ENCODE measurements at regions not wholly inside any gene's neighbourhood (a gene's known extent, or its start where the extent isn't known, plus 50 kb on each side); places are given as distances from the start of the nearest gene placed in this dataset.

GRCh38 chr1:214122110-214122509 is 134.3 kb downstream of the PROX1 start:
- Mint-ChIP-seq H3K27me3 (ENCODE audit: insufficient read depth, low read depth, poor library complexity) (peaks cover 2% of the 10 kb centered on the region), H3K36me3 (ENCODE audit: low read depth) (peaks cover 3% of the 10 kb centered on the region; the same call in 1 of the 3 replicates), H3K9me3 (peaks cover 15% of the 10 kb centered on the region), H3K4me3 (no peak overlapping the region), H3K27ac (no peak overlapping the region), H3K4me1 (peaks cover 22% of the 10 kb centered on the region)
- Histone ChIP-seq H4K20me1 (replicated peaks; ENCODE audit: insufficient read depth) (no peaks in the 10 kb centered on the region), H3K27me3 (ENCODE audit: insufficient read depth) (no peaks in the 10 kb centered on the region), H3F3A (replicated peaks; ENCODE audit: low read depth) (no peaks in the 10 kb centered on the region), H3K4me2 (no peak overlapping the region), H3K4me3 (no peak overlapping the region), H3K4me1 (ENCODE audit: insufficient read depth) (no peaks in the 10 kb centered on the region; the same call in 1 of the 2 replicates), H3K9me2 (ENCODE audit: insufficient read depth) (0 out of 2 replicates have a peak, but pooled peaks cover 3% of the 10 kb centered on the region), H2AFZ (no peak overlapping the region), H3K27ac (ENCODE audit: low read depth) (no peak overlapping the region), H3K36me3 (ENCODE audit: insufficient read depth) (no peaks in the 10 kb centered on the region), H3K79me2 (replicated peaks; ENCODE audit: insufficient read depth) (no peaks in the 10 kb centered on the region)
- DNase-seq (ENCODE audit: low spot score) (no peak), ATAC-seq (no peak)
- TF ChIP-seq JUNB (IDR thresholded peaks at IDR 0.05; ENCODE audit: unreplicated experiment) (no peak), ZNF114 (CRISPR knock-in tag; IDR thresholded peaks at IDR 0.05) (no peak), ETS1 (IDR thresholded peaks at IDR 0.05) (no peak)
- TF ChIP-seq, protein P1, sequence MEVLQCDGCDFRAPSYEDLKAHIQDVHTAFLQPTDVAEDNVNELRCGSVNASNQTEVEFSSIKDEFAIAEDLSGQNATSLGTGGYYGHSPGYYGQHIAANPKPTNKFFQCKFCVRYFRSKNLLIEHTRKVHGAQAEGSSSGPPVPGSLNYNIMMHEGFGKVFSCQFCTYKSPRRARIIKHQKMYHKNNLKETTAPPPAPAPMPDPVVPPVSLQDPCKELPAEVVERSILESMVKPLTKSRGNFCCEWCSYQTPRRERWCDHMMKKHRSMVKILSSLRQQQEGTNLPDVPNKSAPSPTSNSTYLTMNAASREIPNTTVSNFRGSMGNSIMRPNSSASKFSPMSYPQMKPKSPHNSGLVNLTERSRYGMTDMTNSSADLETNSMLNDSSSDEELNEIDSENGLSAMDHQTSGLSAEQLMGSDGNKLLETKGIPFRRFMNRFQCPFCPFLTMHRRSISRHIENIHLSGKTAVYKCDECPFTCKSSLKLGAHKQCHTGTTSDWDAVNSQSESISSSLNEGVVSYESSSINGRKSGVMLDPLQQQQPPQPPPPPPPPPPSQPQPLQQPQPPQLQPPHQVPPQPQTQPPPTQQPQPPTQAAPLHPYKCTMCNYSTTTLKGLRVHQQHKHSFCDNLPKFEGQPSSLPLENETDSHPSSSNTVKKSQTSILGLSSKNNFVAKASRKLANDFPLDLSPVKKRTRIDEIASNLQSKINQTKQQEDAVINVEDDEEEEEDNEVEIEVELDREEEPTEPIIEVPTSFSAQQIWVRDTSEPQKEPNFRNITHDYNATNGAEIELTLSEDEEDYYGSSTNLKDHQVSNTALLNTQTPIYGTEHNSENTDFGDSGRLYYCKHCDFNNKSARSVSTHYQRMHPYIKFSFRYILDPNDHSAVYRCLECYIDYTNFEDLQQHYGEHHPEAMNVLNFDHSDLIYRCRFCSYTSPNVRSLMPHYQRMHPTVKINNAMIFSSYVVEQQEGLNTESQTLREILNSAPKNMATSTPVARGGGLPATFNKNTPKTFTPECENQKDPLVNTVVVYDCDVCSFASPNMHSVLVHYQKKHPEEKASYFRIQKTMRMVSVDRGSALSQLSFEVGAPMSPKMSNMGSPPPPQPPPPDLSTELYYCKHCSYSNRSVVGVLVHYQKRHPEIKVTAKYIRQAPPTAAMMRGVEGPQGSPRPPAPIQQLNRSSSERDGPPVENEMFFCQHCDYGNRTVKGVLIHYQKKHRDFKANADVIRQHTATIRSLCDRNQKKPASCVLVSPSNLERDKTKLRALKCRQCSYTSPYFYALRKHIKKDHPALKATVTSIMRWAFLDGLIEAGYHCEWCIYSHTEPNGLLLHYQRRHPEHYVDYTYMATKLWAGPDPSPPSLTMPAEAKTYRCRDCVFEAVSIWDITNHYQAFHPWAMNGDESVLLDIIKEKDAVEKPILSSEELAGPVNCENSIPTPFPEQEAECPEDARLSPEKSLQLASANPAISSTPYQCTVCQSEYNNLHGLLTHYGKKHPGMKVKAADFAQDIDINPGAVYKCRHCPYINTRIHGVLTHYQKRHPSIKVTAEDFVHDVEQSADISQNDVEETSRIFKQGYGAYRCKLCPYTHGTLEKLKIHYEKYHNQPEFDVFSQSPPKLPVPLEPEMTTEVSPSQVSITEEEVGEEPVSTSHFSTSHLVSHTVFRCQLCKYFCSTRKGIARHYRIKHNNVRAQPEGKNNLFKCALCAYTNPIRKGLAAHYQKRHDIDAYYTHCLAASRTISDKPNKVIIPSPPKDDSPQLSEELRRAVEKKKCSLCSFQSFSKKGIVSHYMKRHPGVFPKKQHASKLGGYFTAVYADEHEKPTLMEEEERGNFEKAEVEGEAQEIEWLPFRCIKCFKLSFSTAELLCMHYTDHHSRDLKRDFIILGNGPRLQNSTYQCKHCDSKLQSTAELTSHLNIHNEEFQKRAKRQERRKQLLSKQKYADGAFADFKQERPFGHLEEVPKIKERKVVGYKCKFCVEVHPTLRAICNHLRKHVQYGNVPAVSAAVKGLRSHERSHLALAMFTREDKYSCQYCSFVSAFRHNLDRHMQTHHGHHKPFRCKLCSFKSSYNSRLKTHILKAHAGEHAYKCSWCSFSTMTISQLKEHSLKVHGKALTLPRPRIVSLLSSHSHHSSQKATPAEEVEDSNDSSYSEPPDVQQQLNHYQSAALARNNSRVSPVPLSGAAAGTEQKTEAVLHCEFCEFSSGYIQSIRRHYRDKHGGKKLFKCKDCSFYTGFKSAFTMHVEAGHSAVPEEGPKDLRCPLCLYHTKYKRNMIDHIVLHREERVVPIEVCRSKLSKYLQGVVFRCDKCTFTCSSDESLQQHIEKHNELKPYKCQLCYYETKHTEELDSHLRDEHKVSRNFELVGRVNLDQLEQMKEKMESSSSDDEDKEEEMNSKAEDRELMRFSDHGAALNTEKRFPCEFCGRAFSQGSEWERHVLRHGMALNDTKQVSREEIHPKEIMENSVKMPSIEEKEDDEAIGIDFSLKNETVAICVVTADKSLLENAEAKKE (CRISPR knock-in tag; IDR thresholded peaks at IDR 0.05), result no peak
- TF ChIP-seq, protein P2, sequence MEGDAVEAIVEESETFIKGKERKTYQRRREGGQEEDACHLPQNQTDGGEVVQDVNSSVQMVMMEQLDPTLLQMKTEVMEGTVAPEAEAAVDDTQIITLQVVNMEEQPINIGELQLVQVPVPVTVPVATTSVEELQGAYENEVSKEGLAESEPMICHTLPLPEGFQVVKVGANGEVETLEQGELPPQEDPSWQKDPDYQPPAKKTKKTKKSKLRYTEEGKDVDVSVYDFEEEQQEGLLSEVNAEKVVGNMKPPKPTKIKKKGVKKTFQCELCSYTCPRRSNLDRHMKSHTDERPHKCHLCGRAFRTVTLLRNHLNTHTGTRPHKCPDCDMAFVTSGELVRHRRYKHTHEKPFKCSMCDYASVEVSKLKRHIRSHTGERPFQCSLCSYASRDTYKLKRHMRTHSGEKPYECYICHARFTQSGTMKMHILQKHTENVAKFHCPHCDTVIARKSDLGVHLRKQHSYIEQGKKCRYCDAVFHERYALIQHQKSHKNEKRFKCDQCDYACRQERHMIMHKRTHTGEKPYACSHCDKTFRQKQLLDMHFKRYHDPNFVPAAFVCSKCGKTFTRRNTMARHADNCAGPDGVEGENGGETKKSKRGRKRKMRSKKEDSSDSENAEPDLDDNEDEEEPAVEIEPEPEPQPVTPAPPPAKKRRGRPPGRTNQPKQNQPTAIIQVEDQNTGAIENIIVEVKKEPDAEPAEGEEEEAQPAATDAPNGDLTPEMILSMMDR (conservative IDR thresholded peaks at IDR 0.05; ENCODE audit: low read depth in 2 of 2), result no peak

Data from GM23338 (cell line).